H9 (cell line): ENCODE measurements at regions not wholly inside any gene's neighbourhood (a gene's known extent, or its start where the extent isn't known, plus 50 kb on each side); places are given as distances from the start of the nearest gene placed in this dataset.

Source experiments
- DNase-seq: peaks from one replicate; pipeline ENCODE4 v3.0.0-alpha.2; 2017
- H2AFZ ChIP-seq: one replicate; pipeline ENCODE4 v1.6.1; 2013; ENCODE audit warnings: mild to moderate bottlenecking, low read length, control low read depth, moderate library complexity
- H2AK5ac ChIP-seq: 2 replicates; pipeline ENCODE4 v1.6.1; 2013; ENCODE audit warnings: low read length, control low read depth, mixed read lengths; ENCODE audit not compliant: insufficient read length
- H2BK120ac ChIP-seq: one replicate; pipeline ENCODE4 v1.6.1; 2013; ENCODE audit warnings: low read depth, mild to moderate bottlenecking, low read length, control low read depth, inconsistent platforms; ENCODE audit not compliant: poor library complexity, severe bottlenecking
- H2BK12ac ChIP-seq: 2 replicates; pipeline ENCODE4 v1.6.1; 2013; ENCODE audit warnings: low read length, control low read depth, mixed read lengths, low read depth; ENCODE audit not compliant: insufficient read length
- H2BK15ac ChIP-seq: 2 replicates; pipeline ENCODE4 v1.6.1; 2013; ENCODE audit warnings: low read depth, low read length, control low read depth
- H2BK20ac ChIP-seq: one replicate; pipeline ENCODE4 v1.6.1; 2013; ENCODE audit warnings: low read depth, mild to moderate bottlenecking, low read length, control low read depth, inconsistent platforms; ENCODE audit not compliant: poor library complexity, severe bottlenecking
- H2BK5ac ChIP-seq: 2 replicates; pipeline ENCODE4 v1.6.1; 2013; ENCODE audit warnings: low read length, control low read depth, mixed read lengths; ENCODE audit not compliant: insufficient read length
- H3K14ac ChIP-seq: 2 replicates; pipeline ENCODE4 v1.6.1; 2013; ENCODE audit warnings: low read length, control low read depth; ENCODE audit not compliant: insufficient read depth
- H3K18ac ChIP-seq: 2 replicates; pipeline ENCODE4 v1.6.1; 2013; ENCODE audit warnings: low read depth, mild to moderate bottlenecking, mixed read lengths, low read length, control low read depth; ENCODE audit not compliant: insufficient read length
- H3K23ac ChIP-seq: 2 replicates; pipeline ENCODE4 v1.6.1; 2013; ENCODE audit warnings: low read length, control low read depth, mixed read lengths, low read depth; ENCODE audit not compliant: insufficient read length
- H3K23me2 ChIP-seq: 2 replicates; pipeline ENCODE4 v1.6.1; 2013; ENCODE audit warnings: low read depth, mild to moderate bottlenecking, mixed read lengths, low read length, control low read depth; ENCODE audit not compliant: insufficient read length, poor library complexity, severe bottlenecking
- H3K27ac ChIP-seq: 2 replicates; pipeline ENCODE4 v1.5.1; 2013; ENCODE audit warnings: low read length, control low read depth, mixed read lengths, low read depth; ENCODE audit not compliant: insufficient read length
- H3K27me3 ChIP-seq: 2 replicates; pipeline ENCODE4 v1.6.1; 2013; ENCODE audit warnings: low read length, control low read depth, inconsistent platforms; ENCODE audit not compliant: insufficient read depth
- H3K4ac ChIP-seq: 2 replicates; pipeline ENCODE4 v1.6.1; 2013; ENCODE audit warnings: low read depth, mild to moderate bottlenecking, control low read depth, inconsistent platforms, low read length, moderate library complexity
- H3K4me1 ChIP-seq: 2 replicates; pipeline ENCODE4 v1.6.1; 2013; ENCODE audit warnings: low read length, control low read depth, inconsistent platforms; ENCODE audit not compliant: insufficient read depth
- H3K4me2 ChIP-seq: 2 replicates; pipeline ENCODE4 v1.6.1; 2013; ENCODE audit warnings: low read length, control low read depth, mixed read lengths; ENCODE audit not compliant: insufficient read length, insufficient read depth
- H3K56ac ChIP-seq: 2 replicates; pipeline ENCODE4 v1.6.1; 2013; ENCODE audit warnings: low read depth, mild to moderate bottlenecking, mixed read lengths, low read length, control low read depth; ENCODE audit not compliant: insufficient read length
- H3K79me1 ChIP-seq: 2 replicates; pipeline ENCODE4 v1.6.1; 2013; ENCODE audit warnings: low read depth, mild to moderate bottlenecking, moderate library complexity, low read length, control low read depth, inconsistent platforms; ENCODE audit not compliant: insufficient read depth, poor library complexity, severe bottlenecking
- H3K79me2 ChIP-seq: 2 replicates; pipeline ENCODE4 v1.6.1; 2013; ENCODE audit warnings: low read length, control low read depth, inconsistent platforms; ENCODE audit not compliant: insufficient read depth
- H3K9ac ChIP-seq: 2 replicates; pipeline ENCODE4 v1.6.1; 2013; ENCODE audit warnings: low read length, control low read depth, mixed read lengths; ENCODE audit not compliant: insufficient read length; ENCODE audit errors: extremely low read depth
- H3K9me3 ChIP-seq: one replicate; pipeline ENCODE4 v1.6.1; 2013; ENCODE audit warnings: low read depth, low read length, inconsistent platforms; ENCODE audit not compliant: control insufficient read depth
- H3T11ph ChIP-seq: one replicate; pipeline ENCODE4 v1.6.1; 2013; ENCODE audit warnings: mild to moderate bottlenecking, low read length, control low read depth, inconsistent platforms
- H4K20me1 ChIP-seq: one replicate; pipeline ENCODE4 v1.6.1; 2013; ENCODE audit not compliant: control insufficient read depth, insufficient read length, insufficient read depth
- H4K5ac ChIP-seq: 2 replicates; pipeline ENCODE4 v1.6.1; 2013; ENCODE audit warnings: low read depth, mild to moderate bottlenecking, mixed read lengths, low read length, control low read depth; ENCODE audit not compliant: insufficient read length
- H4K8ac ChIP-seq: replicated peaks from 2 replicates; pipeline ENCODE4 v1.6.1; 2013; ENCODE audit warnings: low read length, control low read depth, mixed read lengths, low read depth; ENCODE audit not compliant: insufficient read length
- H4K91ac ChIP-seq: 2 replicates; pipeline ENCODE4 v1.6.1; 2013; ENCODE audit warnings: low read depth, mild to moderate bottlenecking, moderate library complexity, mixed read lengths, low read length, control low read depth; ENCODE audit not compliant: insufficient read length
- H3K27ac Mint-ChIP-seq, 3 experiments: 2 replicates in 2 of 3; 3 replicates in 1 of 3; pipeline ENCODE4 v1.8.0; 2020 to 2021; ENCODE audit warnings: mixed read lengths in 3 of 3, mild to moderate bottlenecking in 1 of 3, moderate library complexity in 1 of 3
- H3K27me3 Mint-ChIP-seq: 2 replicates; pipeline ENCODE4 v1.8.0; 2021; ENCODE audit warnings: low read depth, mild to moderate bottlenecking, moderate library complexity, mixed read lengths
- H3K36me3 Mint-ChIP-seq, 3 experiments: 2 replicates in 2 of 3; 3 replicates in 1 of 3; pipeline ENCODE4 v1.8.0; 2020 to 2021; ENCODE audit warnings: low read depth in 3 of 3, mixed read lengths in 3 of 3; ENCODE audit not compliant: insufficient read depth in 1 of 3
- H3K4me1 Mint-ChIP-seq, 2 experiments: 2 replicates each; pipeline ENCODE4 v1.8.0; 2020; ENCODE audit warnings: mixed read lengths in 2 of 2
- H3K4me3 Mint-ChIP-seq, 2 experiments: 2 replicates in 1 of 2; 3 replicates in 1 of 2; pipeline ENCODE4 v1.8.0; 2020 to 2021; ENCODE audit warnings: mild to moderate bottlenecking in 2 of 2, mixed read lengths in 2 of 2, moderate library complexity in 1 of 2
- H3K9me3 Mint-ChIP-seq, 2 experiments: 2 replicates in 1 of 2; 3 replicates in 1 of 2; pipeline ENCODE4 v1.8.0; 2020; ENCODE audit warnings: mild to moderate bottlenecking in 2 of 2, mixed read lengths in 2 of 2, moderate library complexity in 1 of 2
- CTCF ChIP-seq: fragments of 200-600 bp; sonication (generic); conservative IDR thresholded peaks from 3 replicates; pipeline ENCODE4 v1.8.0; 2021; ENCODE audit warnings: antibody characterized with exemption, mild to moderate bottlenecking
- WGBS: extraction: QIAGEN DNeasy Blood & Tissue Kit; methylation state at CpG from one replicate; pipeline ENCODE4 v1.1.7; 2013; ENCODE audit warnings: missing lambda C conversion rate, low lambda C conversion rate, mixed read lengths; ENCODE audit not compliant: insufficient read length; ENCODE audit errors: extremely low coverage; 5-methylcytosine and 5-hydroxymethylcytosine counted together

GRCh38 chrX:43436517-43436916, 219.6 kb upstream of the MAOA start:
- no peaks in the 10 kb centered on the region for H3K27me3 Mint-ChIP-seq
- H3K27ac Mint-ChIP-seq = no peak overlapping the region
- no peaks in the 10 kb centered on the region for H3K79me1 ChIP-seq
- H3K36me3 Mint-ChIP-seq = peaks cover 1 to 17% (median 14%) of the 10 kb centered on the region in 3 experiments; a peak in 6 of 7 replicates
- H3K4me1 Mint-ChIP-seq = no peaks in the 10 kb centered on the region
- H3K4me3 Mint-ChIP-seq = no peak overlapping the region
- no peaks in the 10 kb centered on the region for H4K20me1 ChIP-seq
- no peak for TF ChIP-seq CTCF
- no peak overlapping the region for H3K4ac ChIP-seq
- no peak overlapping the region for H4K91ac ChIP-seq
- no peak overlapping the region for H2BK15ac ChIP-seq
- H3K4me1 ChIP-seq = no peaks in the 10 kb centered on the region
- no peak overlapping the region for H2AFZ ChIP-seq
- H3K9ac ChIP-seq = no peak overlapping the region
- H3K9me3 ChIP-seq = no peaks in the 10 kb centered on the region
- H3K56ac ChIP-seq = no peak overlapping the region
- no peaks in the 10 kb centered on the region for H3K23me2 ChIP-seq
- no peak overlapping the region for H2BK20ac ChIP-seq
- H2BK5ac ChIP-seq = no peak overlapping the region
- WGBS = no CpG with 5 or more reads among the region's 2 CpGs
- H2BK12ac ChIP-seq = no peak overlapping the region
- H3K23ac ChIP-seq = no peak overlapping the region
- H4K5ac ChIP-seq = no peak overlapping the region
- no peak for DNase-seq
- no peak overlapping the region for H3K14ac ChIP-seq
- no peaks in the 10 kb centered on the region for H3K27me3 ChIP-seq
- no peak overlapping the region for H4K8ac ChIP-seq
- no peak overlapping the region for H3K18ac ChIP-seq
- no peak overlapping the region for H2BK120ac ChIP-seq
- no peaks in the 10 kb centered on the region for H3K79me2 ChIP-seq
- H2AK5ac ChIP-seq = no peak overlapping the region
- no peak overlapping the region for H3K27ac ChIP-seq
- peaks cover 16 to 55% of the 10 kb centered on the region in 2 experiments for H3K9me3 Mint-ChIP-seq
- no peak overlapping the region for H3T11ph ChIP-seq
- H3K4me2 ChIP-seq = no peak overlapping the region
